ENCODE measurements at regions not wholly inside any gene's neighbourhood (a gene's known extent, or its start where the extent isn't known, plus 50 kb on each side); places are given as distances from the start of the nearest gene placed in this dataset.

DNA sequence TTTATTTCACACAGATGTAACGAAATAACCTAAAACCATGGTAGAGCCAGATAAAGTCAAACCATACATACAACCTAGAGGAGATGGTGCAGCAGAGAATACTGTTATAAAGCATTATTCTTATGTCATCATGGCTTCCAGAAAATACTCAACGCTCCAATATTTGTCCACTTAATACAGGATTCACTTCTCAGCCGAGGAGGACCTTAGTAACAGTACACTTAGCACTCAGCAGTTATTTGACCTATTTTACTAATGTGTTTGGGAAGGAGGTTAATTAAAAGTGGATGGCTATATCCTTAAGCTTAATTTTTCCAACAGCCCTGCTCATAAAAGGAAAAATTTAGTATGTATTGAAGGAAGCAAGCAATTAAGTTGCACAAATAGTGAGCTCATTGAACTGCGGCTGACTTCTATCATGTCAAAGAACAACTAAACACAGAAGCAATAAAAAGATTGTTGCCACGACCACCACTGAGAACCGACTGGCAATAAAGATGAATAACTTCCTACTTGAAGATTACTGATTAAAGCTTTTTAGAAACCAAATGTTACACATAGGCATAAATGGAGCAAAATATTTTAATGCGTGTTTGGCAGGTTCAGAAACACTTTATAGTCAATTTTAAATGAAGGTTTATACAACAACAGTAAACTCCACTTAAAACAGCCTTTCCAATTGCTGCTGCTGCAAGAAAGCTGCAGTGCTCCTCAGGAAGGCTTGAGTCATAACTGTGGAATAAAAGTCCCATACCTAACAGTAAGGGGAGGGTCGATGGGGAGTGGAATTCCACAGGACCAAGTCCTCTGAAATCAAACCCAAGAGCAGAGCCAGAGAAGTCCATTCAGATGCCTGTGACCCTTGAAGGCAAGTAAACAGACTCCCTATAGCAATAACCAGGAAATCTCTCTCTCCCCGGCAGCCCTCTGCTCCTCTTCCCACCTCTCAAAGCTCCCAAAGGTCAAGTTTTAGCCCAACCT, 218.9 kb upstream of the CDKN3 start:
- TF ChIP-seq, protein P1, sequence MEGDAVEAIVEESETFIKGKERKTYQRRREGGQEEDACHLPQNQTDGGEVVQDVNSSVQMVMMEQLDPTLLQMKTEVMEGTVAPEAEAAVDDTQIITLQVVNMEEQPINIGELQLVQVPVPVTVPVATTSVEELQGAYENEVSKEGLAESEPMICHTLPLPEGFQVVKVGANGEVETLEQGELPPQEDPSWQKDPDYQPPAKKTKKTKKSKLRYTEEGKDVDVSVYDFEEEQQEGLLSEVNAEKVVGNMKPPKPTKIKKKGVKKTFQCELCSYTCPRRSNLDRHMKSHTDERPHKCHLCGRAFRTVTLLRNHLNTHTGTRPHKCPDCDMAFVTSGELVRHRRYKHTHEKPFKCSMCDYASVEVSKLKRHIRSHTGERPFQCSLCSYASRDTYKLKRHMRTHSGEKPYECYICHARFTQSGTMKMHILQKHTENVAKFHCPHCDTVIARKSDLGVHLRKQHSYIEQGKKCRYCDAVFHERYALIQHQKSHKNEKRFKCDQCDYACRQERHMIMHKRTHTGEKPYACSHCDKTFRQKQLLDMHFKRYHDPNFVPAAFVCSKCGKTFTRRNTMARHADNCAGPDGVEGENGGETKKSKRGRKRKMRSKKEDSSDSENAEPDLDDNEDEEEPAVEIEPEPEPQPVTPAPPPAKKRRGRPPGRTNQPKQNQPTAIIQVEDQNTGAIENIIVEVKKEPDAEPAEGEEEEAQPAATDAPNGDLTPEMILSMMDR (IDR thresholded peaks at IDR 0.05) = no peak
- TF ChIP-seq POLR2A (IDR thresholded peaks at IDR 0.05) = no peak
- peak in 1 of 4 donors; percentile 2 for TF ChIP-seq POLR2AphosphoS5 (IDR thresholded peaks at IDR 0.05)
